Hematopoietic multipotent progenitor cell treated with erythropoietin and hydrocortisone succinate and interleukin-3 and kit ligand, for 4 days (in vitro differentiated cells): ENCODE measurements at regions not wholly inside any gene's neighbourhood (a gene's known extent, or its start where the extent isn't known, plus 50 kb on each side); places are given as distances from the start of the nearest gene placed in this dataset.

Experiments
- DNase-seq: peaks from one replicate; pipeline ENCODE4 v3.0.0-alpha.2; 2015

GRCh38 chr4:32789026-32789608 is 2068.9 kb downstream of the PCDH7 start:
- no peak for DNase-seq

DNA sequence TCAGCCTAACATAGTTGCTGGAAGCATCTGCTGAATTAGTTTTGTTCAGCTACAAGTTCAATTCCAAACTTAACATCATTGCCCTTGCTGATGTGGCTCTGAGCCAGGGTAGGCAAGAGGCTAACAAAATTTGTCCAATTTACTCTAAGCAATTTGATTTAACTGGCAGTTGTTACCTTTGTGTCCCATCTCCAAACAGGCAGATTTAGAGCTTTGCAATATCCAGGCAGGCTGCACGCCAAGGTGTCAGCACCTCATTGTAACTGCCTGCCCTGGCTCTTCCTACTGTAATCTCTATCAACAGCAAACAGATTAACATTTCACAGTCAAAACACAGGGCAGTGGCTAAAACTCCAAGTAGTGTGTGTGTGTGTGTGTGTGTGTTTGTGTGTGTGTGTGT is 2070.6 kb downstream of the PCDH7 start:
- DNase-seq = no peak

DNA sequence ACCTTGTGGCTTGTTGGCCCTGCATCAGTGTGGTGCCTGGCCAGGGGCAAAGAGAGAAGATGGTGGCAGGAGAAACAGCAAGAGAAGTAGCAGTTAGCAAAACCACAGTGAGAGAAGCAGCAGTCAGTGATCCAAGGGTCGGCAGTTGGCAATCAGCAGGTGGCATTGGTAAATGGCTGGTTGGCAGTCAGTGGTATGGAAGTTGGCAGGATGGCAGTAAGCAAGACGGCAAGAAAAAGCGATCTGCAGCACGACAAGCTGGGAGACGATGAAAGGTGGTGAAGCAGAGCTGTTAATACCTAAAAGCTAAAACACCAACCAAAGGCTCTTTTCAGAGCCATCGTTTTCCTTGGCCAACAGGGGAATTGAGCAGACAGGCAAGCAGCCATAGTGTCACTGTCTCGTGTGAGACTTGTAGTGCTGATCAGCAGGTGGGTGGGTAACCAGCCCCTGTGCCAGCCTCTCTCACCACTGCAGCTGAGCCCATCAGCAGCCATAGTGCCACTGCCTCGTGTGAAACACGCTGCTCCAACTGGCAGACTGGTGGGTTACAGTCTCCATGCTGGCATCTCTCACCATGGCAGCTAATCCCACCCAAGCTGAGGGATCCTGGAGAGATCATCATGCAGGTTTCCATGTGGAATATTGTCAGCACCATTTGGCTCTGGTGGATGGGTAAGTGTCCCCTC is 2078.4 kb downstream of the PCDH7 start:
- no peak for DNase-seq

DNA sequence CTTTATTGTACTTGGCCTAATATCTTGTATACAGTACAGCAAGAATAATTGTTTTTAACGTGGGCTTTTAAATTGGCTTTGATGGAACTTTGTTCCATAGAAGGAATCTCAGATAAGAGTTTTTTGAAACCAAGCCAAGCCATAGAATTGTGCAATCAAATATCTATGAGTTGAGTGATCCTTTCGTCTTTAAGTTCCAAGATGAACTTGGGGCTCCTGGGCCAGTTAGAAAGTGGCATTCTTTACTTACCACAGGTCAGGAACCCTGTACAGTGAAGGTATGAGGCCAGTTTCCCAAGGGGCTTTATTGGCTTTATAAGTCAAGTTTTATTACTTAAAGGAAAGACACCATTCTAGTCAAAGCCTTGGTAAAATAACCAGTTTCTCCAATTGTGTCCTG is 2104.2 kb downstream of the PCDH7 start:
- DNase-seq = no peak

- DNase-seq = no peak
These were observed 2106.0 kb downstream of the PCDH7 start for GRCh38 chr4:32826169-32826568.

DNA sequence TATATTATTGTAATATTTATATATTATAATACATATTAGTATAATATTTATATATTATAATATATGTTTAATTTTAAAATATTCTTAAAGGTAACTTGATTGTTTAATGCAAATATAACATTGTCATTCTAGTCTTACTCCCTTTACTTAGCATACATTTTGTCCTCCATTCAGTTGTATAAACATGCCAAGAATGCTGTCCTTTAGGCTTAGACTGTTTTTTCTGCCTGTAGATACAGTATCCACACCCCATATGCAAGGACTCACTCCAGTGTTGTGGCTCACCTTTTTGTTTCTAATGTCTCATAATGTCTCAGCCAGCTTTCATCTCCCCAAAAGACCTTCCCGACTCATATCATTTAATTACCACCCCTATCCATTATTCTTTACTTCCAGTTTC is 2110.0 kb downstream of the PCDH7 start:
- DNase-seq = no peak

GRCh38 chr4:32831104-32831503 is 2110.9 kb downstream of the PCDH7 start:
- DNase-seq = no peak

GRCh38 chr4:32840461-32841189 is 2120.5 kb downstream of the PCDH7 start:
- no peak for DNase-seq

DNA sequence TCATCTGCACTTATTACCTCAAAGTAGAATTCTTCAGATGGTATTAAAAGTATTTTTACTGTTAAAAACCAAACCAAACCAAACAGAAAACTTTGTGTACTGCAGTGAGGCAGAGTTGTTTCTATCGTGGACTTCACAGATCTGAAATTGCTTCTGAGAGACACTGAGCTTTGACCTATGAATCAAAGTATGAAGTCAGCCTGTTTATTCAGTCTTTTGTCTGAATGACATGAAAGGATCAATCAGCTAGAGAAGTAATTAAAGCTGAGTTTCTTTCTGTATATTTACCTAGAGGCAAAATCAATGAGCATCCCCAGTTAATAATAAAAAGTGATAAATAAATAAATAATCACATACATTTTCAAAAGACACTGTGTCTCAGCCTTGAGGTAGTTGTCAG is 2121.0 kb downstream of the PCDH7 start:
- no peak for DNase-seq

GRCh38 chr4:32847461-32847860 is 2127.3 kb downstream of the PCDH7 start:
- DNase-seq = peak; percentile 8

GRCh38 chr4:32855622-32856021 is 2135.5 kb downstream of the PCDH7 start:
- no peak for DNase-seq

DNA sequence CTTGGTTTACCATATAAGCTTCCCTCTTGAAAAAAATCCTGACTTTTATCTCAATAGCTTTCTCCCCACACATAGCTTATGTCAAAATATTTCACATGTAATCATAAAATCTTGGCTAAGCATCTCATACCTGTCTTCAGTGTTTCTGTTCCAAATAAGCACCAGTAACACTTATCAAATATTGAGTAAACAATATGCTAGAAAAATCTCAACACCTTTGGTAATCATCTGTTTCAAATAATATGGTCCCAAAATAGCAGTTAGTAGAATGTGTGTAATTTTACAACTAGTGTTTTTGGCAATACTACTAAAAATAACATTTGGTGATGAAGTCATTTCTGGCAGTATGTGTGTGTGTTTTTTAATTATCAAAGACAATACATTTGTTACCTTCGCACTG is 2138.2 kb downstream of the PCDH7 start:
- no peak for DNase-seq

GRCh38 chr4:32858971-32859370 is 2138.8 kb downstream of the PCDH7 start:
- no peak for DNase-seq

- DNase-seq = no peak
These were observed 2144.7 kb downstream of the PCDH7 start for GRCh38 chr4:32864713-32865351.

DNA sequence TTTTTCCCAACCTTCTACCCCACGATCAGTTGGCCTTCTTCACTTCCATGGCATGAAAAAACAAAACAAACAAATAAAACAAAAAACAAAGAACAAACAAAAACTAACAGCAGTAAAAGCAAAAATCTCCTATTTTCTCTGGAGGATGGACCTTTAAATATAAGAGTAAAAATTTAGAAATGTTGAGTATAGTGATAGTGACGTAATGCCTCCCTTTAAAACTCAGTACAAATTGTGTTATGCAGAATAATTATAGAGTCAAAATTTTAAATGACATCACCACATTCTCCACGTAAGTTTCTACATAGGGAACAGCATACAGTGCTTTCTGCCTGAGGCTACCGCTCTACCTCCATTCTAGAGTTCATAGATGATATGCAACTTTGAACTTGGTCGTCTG is 2156.4 kb downstream of the PCDH7 start:
- DNase-seq = no peak

DNA sequence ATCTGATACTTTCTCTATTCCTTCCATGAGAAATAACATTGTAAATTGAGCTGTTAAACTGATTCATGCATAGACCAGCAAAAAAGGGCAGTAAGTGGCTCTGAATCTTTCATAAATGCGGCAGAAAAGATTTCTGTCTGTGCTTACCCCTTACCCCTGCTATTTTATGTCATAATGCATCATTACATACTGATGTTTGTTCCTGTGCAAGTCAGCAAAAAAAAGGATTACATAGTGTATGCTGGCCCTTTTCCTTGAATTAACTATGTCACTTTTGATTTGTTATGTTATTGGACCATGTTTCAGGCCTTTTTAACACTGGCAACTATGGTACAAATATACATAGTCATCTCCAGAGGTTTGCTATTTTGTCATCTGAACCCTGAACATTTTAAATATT is 2159.7 kb downstream of the PCDH7 start:
- DNase-seq = no peak

DNA sequence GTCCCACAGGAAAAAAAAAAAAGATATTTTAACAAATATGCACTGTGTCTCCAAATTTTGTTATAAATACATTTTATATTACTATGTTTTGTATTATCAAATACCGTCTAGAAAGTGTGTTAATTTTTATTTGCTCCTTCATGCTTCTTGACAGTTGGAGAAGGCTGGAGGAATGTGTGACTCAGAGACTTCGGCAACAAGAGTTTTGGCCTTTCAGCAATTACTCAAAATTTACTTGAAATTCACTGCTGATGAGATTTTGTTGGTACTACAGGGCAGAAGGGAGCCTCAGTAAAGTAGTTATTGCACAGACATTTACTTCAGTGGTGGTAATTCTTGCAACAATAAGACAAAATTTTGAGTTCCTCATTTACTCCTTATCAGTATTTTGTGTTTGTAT is 2164.0 kb downstream of the PCDH7 start:
- DNase-seq = no peak

GRCh38 chr4:32890398-32890797 is 2170.2 kb downstream of the PCDH7 start:
- no peak for DNase-seq

GRCh38 chr4:32909053-32909452 is 2188.9 kb downstream of the PCDH7 start:
- DNase-seq = no peak

DNA sequence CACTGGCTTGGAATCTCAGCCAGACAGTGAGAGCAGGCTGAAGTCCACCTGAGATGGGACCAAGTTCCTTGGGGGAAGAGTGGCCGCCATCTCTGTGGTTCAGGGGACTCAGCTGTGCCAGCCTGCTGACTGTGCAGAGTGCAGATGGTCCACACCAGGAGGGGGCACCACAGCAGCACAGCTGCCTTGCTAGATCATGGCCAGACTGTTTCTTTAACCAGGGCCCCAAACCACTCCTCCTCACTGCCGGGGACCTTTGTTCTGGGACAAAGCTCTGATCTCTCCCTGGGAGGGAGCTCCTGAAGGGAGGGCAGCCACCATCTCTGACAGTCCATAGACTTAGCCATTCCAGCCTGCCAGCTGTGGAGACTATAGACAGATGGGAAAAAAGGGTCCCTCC is 2189.6 kb downstream of the PCDH7 start:
- DNase-seq = no peak

GRCh38 chr4:32917586-32917985 is 2197.4 kb downstream of the PCDH7 start:
- DNase-seq = no peak

- no peak for DNase-seq
These were observed 2209.9 kb downstream of the PCDH7 start for GRCh38 chr4:32929796-32930699.

GRCh38 chr4:32930700-32931099 is 2210.5 kb downstream of the PCDH7 start:
- DNase-seq = no peak
